GM21515 (cell line): ENCODE measurements at regions not wholly inside any gene's neighbourhood (a gene's known extent, or its start where the extent isn't known, plus 50 kb on each side); places are given as distances from the start of the nearest gene placed in this dataset.
"Not testable (repeated sequence)": the region's sequence is repeated elsewhere in the genome, so short reads cannot be mapped to it uniquely, and the experiment has no call there.

ENCODE experiments used
- ATAC-seq: cut with Tn5 transposase; IDR thresholded peaks from one replicate; pipeline ENCODE4 v1.9.1; 2021; ENCODE audit not compliant: unreplicated experiment

DNA sequence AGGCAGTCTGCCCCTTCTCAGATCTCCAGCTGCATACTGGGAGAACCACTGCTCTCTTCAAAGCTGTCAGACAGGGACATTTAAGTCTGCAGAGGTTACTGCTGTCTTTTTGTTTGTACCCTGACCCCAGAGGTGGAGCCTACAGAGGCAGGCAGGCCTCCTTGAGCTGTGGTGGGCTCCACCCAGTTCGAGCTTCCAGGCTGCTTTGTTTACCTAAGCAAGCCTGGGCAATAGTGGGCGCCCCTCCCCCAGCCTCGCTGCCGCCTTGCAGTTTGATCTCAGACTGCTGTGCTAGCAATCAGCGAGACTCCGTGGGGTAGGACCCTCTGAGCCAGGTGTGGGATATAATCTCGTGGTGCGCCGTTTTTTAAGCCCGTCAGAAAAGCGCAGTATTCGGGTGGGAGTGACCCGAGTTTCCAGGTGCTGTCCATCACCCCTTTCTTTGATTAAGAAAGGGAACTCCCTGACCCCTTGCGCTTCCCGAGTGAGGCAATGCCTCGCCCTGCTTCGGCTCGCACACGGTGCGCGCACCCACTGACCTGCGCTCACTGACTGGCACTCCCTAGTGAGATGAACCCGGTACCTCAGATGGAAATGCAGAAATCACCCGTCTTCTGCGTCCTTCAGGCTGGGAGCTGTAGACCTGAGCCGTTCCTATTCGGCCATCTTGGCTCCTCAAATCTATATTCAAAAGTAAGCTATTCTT, 224.4 kb downstream of the ZNF326 start:
- not testable (repeated sequence) for ATAC-seq

DNA sequence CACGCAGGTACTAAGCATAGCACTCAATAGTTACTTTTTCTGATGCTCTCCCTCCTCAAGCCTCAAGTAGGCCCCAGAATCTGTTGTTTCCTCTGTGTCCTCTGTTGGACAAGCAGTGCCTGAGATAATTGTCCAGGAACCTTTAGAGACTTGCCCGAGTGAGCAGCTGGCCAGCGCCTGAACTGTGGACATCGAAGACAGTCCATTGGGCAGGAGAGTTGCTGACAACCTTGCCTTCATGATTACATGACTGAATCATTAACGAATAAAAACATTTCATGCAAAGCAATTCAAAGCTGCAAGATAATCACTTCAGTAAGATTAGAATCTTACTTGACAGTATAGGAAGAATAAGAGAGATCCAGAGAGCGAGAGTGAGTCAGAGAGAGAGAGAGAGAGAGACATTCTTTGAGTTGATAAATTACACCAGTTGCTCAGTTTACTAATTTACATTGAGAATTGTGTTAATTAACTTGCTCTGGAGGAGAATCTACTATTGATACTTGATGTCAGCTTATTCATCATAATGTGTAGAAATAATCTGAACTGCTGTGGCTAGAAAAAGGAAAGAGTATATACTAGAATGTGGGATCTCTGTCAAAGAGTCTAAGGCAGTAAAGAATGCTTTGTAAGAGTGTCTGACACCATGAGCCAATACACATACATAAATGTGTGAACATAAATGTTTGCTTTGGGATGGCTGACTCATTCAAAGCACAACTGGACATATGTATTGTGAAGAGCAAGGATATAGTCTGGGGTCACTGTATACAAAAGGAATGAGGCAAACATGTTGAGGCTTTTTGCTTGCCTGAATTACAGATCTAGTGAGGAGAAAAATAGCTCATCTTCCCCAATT, 216.0 kb downstream of the ZNF326 start:
- ATAC-seq: no peak

DNA sequence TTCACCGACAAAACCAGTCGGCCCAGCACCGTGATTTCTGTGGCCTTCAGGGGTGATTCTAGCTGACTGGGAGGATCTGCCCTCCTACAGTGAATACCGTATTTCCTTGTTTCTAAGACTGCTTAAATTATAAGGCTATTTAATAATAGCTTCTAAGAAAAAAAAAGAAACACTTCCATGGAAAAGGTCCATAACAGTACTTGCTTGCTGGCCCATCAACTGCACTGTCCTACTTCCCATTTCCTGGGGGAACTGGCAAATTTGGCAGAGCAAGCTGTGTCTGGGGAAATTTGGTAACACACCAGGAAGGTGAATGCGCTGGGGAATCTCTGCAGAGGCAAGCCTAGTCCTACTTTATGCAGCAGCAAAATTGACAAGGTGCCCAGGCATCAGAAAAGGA, 214.0 kb downstream of the ZNF326 start:
- no peak for ATAC-seq

DNA sequence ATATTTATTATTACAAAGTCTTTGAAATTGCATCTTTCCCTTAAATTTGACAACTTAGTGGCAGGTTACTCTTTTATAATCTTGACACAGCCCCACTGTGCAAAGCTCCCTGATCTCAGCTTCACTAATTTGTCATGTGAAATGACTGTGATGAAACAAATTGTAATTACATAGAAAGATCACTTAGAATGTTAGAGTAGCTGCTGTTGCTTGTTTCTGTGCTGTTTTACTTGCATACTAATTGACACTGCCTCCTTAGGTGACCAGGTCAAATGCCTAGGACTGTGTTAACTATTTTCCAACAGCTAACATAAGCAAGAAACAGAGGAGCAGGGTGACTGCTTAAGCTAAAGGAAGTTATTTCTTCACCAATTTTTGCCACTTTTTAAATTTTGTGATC, 211.3 kb downstream of the ZNF326 start:
- no peak for ATAC-seq

DNA sequence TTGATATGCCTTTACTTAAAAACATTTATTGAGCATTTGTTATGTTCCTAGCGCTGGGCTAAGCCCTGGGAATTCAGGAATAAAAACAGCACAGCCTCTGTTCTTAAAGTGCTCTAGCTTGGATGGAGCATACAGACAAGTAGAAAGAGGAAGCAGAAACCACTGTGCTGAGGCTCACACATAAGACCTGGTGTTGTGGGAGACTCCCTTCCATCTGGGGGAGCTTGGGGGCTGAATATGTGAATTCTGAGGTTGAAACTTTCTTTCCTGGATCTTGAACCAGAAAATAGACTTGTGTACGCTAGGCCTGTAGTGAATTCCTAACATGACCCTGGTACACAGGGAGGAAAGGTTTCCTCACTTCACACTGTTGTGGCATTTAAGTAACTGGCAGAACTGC, 209.9 kb downstream of the ZNF326 start:
- ATAC-seq: no peak

DNA sequence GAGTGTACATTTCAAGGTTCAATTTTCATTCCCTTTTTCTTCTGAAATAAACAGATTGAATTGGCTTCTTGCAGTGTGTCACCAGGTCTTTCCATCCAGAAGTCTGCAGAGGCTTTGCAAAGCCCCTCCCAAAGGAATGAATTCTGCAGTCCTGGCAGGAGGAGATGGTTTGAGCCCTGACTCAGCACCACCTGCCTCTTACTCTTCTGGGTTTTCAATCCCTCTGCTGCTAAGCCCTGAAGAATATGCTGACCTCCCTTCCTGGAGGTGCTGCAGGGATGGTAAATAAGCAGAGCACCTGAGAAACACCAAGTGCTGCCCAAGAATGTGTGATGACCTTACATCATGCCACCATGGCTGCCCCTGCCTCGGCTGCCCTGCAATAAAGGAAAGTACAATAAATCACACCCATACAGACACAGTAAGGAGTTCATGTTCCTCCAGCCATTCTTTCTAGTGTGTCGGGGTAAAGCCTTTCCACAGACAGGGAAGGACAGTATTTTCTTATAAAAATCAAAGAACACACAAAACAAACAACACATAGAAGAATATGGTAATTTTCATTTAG, 209.2 kb downstream of the ZNF326 start:
- ATAC-seq: no peak

DNA sequence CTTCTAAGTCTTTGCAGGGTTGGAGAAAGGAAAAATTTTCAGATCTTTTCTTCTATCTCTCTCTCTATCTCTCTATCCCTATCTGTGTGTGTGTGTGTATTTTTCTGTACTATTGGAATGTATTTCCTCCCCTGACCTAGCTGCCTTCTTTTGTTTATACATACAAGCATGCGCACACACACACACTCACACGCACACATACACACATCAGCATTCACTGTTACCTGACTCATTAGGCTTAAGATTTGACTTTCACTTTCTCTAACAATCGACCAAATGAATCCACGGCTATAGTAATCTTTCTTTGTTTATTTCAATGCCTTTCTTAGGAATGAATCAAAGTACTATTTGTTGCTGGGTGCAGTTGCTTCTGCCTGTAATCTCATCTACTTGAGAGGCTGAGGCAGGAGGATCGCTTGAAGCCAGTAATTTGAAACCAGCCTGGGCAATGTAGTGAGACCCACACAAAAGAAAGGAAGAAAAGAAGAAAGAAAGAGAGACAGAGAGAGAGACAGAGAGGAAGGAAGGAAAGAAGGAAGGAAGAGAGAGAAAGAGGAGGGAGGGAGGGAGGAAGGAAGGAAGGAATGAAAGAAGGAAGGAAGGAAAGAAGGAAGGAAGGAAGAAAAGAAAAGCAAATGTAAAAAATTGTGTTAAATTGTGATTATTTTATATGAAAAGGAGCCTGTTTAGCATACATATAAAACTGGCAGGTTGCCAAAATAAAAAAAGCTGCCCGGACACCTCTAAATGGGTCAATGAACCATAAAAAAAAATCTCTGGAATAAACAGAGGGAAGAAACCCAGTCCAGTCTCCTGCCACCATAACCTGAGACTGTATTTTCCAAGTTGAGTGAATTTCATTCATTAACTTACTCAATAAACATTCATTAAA, 206.8 kb downstream of the ZNF326 start:
- no peak for ATAC-seq

DNA sequence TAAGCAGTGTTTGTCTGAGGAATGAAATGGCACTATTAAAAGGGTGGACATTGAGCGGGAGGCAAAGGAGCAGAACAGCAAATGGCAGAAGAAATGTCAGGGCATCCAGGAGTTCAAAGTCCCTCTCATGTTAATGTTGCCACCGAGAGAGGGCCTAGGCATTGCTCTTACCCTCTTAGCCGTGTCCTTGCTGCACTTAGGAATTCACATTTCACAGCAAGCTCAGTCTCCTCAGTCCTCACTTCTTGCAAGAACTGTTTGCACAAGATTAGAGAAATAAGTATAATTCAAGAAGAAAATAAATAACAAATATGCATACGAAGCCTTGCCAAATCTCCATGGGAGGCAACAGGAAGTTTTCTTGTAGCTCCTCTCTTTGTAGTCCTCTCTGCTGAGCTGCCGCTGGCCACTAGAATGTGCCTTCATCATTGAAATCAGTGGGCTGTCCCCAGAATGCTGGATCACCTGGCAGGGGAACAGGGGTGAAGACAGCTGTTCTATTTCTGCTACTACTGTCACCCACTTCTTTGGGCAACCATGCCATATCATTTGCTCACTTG, 205.8 kb downstream of the ZNF326 start:
- ATAC-seq: no peak

DNA sequence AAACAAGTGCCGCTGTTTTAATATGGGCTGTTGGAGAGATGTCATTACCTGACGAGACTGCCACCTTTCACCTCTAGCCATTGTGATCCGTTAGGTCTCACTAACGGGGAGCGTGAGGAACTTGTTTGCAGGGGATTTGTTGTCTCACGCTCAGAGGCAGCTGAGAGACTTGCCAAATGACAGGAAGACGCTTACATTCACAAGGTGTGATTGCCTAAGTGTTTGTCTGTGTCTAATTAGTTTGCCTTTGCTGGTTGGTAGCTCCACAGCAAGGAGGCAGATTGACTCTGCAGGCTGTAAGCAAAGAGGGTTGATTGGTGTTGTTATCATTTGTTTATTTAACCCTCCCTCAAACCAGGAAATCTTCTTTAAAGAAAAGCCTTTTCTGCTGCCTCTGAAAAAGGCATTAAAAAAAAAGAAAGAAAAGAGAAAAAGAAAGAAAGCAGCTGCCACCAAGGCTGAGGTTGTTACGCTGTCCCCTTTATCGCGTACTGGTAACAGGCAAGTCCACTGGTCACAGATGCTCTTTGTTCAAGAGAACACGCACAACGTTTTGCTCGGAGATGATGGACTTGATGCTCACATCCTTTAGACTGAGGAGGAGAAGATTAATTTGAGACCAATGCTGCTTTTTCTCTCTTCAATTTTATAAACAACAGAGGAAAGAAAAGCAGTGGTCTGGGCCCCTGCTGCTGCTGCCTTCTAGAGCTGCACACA, 203.9 kb downstream of the ZNF326 start:
- no peak for ATAC-seq

DNA sequence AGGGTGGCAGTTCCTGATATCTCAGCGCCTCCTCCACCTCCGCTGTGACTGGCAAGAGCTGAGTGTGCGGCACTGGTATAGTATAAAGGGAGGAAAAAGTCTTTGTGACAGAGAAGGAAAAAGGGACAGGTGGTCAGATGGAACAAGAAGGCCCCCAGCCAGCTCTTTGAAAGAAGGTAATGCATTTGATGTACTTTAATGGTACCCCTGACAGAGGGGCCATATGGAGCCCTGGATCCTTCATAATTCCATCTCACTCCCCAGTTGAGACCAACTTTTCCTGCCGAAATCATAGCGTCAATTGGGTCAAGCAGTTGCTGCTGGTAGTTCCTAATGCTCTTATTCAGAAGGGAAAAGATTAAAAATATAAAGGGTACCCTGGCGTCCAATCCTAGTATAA, 198.2 kb downstream of the ZNF326 start:
- no peak for ATAC-seq

DNA sequence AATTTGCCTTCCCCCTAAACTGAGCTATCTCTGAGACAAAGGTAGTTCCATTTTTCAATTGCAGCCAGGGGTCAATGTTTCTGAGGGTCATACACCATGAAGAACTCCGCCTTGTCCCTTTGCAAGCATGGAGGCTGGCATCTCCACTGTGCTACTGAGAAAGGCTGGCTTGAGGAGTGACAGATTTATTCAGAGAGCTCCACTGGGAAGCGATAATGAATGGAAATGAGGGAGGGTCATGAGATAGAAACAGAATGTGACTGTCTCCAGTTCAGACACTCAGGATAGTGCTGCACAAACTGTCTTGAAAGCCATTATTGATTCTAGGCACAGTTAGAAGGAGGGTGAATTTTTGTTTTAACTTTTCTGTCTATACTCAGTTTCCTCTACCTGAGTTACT, 197.5 kb downstream of the ZNF326 start:
- ATAC-seq: no peak

DNA sequence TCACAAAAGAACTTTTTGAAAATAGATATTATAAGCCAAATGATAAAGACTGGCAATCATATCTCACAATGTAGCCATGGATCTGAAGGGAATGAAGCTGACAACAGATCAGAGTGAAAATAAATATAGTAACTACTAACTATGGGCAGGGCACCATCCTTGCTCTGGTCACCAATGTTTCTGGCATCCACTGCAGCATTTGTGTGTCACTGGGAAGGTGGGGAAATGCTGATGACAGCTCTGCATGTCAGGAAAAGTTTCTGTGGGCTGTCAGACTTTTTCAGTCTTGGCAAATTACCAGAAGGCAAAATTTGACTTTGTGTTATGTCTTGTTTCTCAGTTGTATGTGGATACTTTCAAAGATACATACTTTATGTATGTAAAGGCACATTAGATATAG, 195.6 kb downstream of the ZNF326 start:
- no peak for ATAC-seq

DNA sequence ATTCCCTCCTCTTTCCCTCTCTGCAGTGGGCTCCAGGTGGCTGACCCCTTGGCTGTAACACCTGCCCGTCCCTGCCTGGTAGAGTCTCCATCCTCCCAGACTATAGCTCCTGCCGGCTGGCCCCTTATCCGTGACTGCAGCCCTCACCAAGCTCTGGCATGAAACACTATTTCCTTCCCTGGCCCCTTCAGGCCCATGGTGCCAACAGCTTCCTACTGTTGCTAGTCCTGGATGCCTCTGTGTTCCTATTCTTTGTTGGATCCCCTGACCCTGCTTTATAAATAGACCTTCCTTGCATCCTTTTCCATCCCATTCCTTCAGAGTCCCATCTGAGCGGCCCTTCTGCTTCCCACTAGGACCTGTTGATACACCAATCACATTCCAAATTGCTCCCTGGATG, 195.0 kb downstream of the ZNF326 start:
- ATAC-seq: no peak

DNA sequence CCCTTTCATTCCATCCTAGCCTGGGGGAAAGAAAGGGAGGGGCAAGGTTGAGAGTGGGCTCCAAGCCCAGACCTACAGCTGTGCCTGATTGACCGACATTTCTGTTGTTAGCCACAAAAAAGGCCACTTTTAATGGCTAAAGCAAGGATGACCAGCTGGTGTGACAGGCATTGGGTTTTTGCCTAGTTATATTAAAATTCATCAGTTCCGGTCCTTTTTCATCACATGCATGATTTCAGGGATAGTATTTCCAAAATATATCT, 192.3 kb downstream of the ZNF326 start:
- no peak for ATAC-seq

DNA sequence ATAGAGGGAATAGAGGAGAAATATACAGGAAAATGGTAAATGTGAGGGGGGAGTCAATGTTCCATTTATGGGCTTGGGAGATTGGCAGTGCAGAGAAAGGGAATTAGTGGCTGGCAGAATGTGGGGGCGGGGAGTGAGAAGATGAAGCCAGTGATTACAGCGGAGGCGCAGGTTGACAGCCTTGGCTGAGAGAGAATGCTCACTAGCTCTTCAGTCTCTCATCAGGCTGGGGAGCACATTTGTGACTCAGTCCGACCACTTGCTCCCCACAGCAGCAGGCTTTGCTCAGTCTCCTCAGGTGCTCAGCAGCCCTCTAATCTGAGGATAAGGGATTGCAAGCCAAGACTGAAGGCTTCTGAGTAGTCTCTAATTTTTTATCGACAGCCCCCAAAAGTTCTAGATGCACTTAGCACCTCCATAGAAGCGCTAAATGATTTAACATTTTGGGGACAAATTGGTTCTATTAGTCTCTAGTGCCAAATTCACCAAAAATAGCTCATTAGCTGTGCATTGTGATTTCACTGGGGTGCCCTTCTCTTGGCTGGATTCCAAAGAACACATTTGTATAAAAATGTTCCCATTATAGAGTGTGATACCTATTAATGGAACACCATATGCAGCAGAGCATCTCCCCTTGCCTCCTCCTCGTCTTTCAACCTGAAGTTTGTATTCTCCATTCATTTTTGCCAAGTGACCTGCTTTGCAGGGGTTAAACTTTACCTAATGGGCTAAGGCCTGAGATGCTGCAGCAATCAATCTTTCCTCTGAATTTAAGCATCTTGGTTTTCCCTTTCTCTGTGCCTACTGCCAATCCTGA, 191.8 kb downstream of the ZNF326 start:
- no peak for ATAC-seq

DNA sequence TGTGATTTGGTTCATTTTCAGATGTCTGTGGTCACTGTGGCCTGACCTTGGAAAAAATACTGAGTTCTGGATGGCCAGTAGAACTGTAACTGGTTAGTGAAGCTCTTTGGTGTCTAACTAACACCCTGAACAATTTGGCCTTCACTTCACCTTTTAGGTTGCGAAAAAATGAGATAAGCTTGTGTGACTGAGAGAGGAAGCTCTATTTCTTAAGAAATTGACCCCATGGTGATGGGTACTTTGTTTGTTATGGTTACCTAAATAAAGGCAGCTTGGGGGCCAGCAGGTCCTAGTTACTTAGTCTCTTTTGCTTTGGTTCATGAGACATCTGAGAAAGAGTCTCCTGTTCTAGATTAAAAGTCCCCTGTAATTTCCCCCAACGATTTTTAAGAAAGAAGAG, 181.6 kb downstream of the ZNF326 start:
- no peak for ATAC-seq

DNA sequence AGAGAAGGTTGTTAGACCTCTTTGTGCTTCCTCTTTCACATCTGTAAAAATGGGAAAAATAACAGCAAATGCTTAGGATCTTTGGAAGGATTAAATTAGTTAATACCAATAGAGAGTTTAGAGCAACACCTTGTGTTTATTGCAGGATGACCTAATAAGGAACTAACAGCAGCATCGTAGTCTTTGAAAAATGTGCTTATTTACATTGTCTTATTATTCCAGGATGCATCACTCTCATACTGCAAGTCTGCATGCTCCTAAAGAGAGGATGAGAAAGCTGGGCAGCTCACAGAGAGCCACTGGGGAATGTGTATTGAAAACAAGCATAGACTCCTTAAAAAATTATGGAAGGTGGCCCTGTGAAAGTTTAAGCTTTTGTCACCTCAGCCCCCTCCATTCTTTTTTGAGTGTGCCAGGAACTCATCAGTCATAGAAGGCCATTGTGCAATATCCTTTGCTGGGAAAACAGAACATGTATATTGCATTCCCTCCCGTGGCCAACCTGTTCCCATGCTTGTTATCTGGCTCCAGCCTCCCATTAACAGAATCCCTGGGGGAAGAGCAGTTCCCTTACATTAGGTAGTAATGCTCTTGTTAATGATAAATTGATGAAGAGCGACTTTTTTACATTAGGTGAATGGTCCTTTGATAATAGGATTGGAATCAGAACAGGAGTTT, 180.7 kb downstream of the ZNF326 start:
- no peak for ATAC-seq

DNA sequence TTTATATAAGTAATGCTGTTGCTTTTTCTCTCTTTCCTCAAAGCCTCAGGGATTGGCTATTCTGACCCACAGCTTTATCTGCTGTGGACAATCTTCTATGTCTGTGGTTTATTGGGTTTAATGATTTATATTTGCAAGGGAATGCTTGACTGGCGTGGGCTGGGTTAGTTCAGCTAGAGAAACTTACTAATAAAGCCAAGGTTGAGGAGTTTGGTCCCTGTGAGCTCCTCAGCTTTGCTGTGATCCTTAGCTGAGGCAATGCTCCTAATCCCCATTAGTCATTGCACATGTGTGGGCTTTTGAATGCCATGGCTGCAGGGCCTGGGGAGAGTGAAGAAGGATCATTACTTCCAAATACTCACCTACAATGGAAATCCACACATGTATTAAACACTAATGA, 179.3 kb downstream of the ZNF326 start:
- ATAC-seq: no peak

DNA sequence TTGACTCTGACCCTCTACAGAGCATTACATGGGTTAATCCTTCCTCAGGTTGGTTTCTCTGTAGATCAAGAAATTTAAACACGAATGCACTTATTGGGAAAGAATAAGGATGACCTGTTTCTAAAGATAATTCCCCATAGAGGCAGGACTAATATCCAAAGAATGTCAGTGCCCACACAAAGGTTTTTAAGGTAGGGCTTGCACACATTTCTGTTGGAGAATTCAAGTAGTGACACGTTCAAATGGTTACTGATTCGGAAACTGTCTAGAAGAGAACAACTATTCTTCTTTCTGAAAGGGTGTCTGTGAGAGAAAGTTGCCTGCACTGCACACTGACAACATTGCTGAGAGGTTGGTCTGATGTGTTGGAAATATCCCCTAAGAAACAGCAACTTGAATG, 167.3 kb downstream of the ZNF326 start:
- no peak for ATAC-seq
